ENCODE measurements at regions not wholly inside any gene's neighbourhood (a gene's known extent, or its start where the extent isn't known, plus 50 kb on each side); places are given as distances from the start of the nearest gene placed in this dataset.

DNA sequence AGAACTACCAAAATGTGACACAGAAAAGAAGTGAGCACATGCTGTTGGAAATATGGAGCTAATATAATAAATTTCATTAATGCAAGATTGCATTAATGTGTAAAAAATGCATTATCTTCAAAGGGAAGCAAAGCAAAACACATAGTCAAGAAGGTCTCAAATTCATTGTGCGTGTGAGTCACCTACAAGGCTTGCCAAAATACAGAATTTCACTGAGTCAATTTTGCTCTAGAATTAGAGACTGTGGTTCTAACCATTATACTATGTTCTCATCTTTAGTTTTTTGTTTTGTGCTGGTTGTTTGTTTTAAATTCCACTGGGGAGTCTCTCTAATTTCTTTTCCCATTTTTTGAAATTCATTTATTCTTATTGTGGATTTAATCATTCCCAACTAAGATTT is 149.8 kb upstream of the SLITRK1 start:
- no peak overlapping the region for H3K27ac ChIP-seq (ENCODE audit: low read length in 2 of 2)
- no peak overlapping the region for H3K4me2 ChIP-seq (replicated peaks; ENCODE audit: low read depth, low read length, poor library complexity, severe bottlenecking)
- no peak overlapping the region for H3K9ac ChIP-seq (ENCODE audit: low read length)
- no peak overlapping the region for H2AFZ ChIP-seq (ENCODE audit: insufficient read depth, low read depth, low read length, poor library complexity, severe bottlenecking)
- TF ChIP-seq, protein P1, sequence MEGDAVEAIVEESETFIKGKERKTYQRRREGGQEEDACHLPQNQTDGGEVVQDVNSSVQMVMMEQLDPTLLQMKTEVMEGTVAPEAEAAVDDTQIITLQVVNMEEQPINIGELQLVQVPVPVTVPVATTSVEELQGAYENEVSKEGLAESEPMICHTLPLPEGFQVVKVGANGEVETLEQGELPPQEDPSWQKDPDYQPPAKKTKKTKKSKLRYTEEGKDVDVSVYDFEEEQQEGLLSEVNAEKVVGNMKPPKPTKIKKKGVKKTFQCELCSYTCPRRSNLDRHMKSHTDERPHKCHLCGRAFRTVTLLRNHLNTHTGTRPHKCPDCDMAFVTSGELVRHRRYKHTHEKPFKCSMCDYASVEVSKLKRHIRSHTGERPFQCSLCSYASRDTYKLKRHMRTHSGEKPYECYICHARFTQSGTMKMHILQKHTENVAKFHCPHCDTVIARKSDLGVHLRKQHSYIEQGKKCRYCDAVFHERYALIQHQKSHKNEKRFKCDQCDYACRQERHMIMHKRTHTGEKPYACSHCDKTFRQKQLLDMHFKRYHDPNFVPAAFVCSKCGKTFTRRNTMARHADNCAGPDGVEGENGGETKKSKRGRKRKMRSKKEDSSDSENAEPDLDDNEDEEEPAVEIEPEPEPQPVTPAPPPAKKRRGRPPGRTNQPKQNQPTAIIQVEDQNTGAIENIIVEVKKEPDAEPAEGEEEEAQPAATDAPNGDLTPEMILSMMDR (IDR thresholded peaks at IDR 0.05) = no peak
- no peak for TF ChIP-seq EZH2 (IDR thresholded peaks at IDR 0.05; ENCODE audit: borderline replicate concordance, insufficient read depth, low read depth, low read length, poor library complexity, severe bottlenecking)
- no peak overlapping the region for H3K27ac Mint-ChIP-seq
- no peaks in the 10 kb centered on the region for H3K27me3 ChIP-seq (replicated peaks in 1 of 4; ENCODE audit: control extremely low read depth in 1 of 4, control insufficient read depth in 3 of 4, insufficient read depth in 4 of 4, low read length in 3 of 4)
- no peak overlapping the region for H3K4me3 ChIP-seq (ENCODE audit: control extremely low read depth in 1 of 5, extremely low read depth in 1 of 5, insufficient read depth in 1 of 5, low read depth in 2 of 5, low read length in 4 of 5)
- no peak overlapping the region for H3K4me3 Mint-ChIP-seq
- no peaks in the 10 kb centered on the region for H3K9me3 ChIP-seq (ENCODE audit: control extremely low read depth in 1 of 3, control insufficient read depth in 2 of 3, insufficient read depth in 1 of 3, low read length in 2 of 3)
- H4K20me1 ChIP-seq (ENCODE audit: control insufficient read depth, insufficient read depth, low read length, poor library complexity, severe bottlenecking) = no peaks in the 10 kb centered on the region
- DNase-seq (no peak), ATAC-seq (ENCODE audit: low read depth) (no peak)
- no peaks in the 10 kb centered on the region for H3K36me3 ChIP-seq (replicated peaks in 1 of 2; ENCODE audit: control extremely low read depth in 1 of 2, control insufficient read depth in 1 of 2, extremely low read depth in 1 of 2, insufficient read depth in 2 of 2, low read length in 1 of 2)
- ChIA-PET POLR2A (no interaction called here), CTCF (no interaction called here)
- H3K4me1 ChIP-seq (ENCODE audit: control insufficient read depth in 2 of 2, insufficient read depth in 2 of 2, low read length in 2 of 2) = no peaks in the 10 kb centered on the region
- no peaks in the 10 kb centered on the region for H3K9me3 Mint-ChIP-seq (ENCODE audit: insufficient read depth)
- no peaks in the 10 kb centered on the region for H3K79me2 ChIP-seq (ENCODE audit: control insufficient read depth, insufficient read depth, low read length)
- intact Hi-C loops (cut with micrococcal nuclease) = no loop called here
- H3K27me3 Mint-ChIP-seq = no peaks in the 10 kb centered on the region
- no peaks in the 10 kb centered on the region for H3K4me1 Mint-ChIP-seq
- whole genome bisulfite sequencing (ENCODE audit: insufficient coverage) = no CpG with 5 or more reads among the region's 1 CpG

DNA sequence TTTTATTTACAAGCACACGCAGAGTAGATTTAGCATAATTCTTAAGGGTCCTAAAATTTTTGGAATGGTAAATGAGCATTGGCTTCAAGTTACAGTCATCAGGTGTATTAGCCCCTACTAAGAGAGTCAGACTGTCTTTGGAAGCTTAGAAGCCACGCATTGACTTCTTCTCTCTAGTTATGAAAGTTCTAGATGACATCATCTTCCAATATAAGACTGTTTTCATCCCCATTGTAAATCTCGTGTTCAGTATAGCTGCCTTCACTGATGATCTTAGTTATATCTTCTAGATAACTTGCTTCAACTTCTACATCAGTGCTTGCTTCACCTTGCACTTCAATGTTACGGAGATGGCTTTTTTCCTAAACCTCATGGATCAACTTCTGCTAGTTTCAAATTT is 148.8 kb upstream of the SLITRK1 start:
- DNase-seq (no peak), ATAC-seq (ENCODE audit: low read depth) (no peak)
- H3K27me3 ChIP-seq (replicated peaks in 1 of 4; ENCODE audit: control extremely low read depth in 1 of 4, control insufficient read depth in 3 of 4, insufficient read depth in 4 of 4, low read length in 3 of 4) = no peaks in the 10 kb centered on the region
- H3K4me1 Mint-ChIP-seq = no peaks in the 10 kb centered on the region
- H3K27ac Mint-ChIP-seq = no peak overlapping the region
- H3K9ac ChIP-seq (ENCODE audit: low read length) = no peak overlapping the region
- H3K9me3 Mint-ChIP-seq (ENCODE audit: insufficient read depth) = no peaks in the 10 kb centered on the region
- no peak overlapping the region for H3K27ac ChIP-seq (ENCODE audit: low read length in 2 of 2)
- no peaks in the 10 kb centered on the region for H4K20me1 ChIP-seq (ENCODE audit: control insufficient read depth, insufficient read depth, low read length, poor library complexity, severe bottlenecking)
- CTCF ChIA-PET = no interaction called here
- POLR2A ChIA-PET = no interaction called here
- no peak overlapping the region for H3K4me2 ChIP-seq (replicated peaks; ENCODE audit: low read depth, low read length, poor library complexity, severe bottlenecking)
- intact Hi-C loops (cut with micrococcal nuclease) = no loop called here
- H3K4me3 ChIP-seq (ENCODE audit: control extremely low read depth in 1 of 5, extremely low read depth in 1 of 5, insufficient read depth in 1 of 5, low read depth in 2 of 5, low read length in 4 of 5) = no peak overlapping the region
- no peaks in the 10 kb centered on the region for H3K27me3 Mint-ChIP-seq
- H2AFZ ChIP-seq (ENCODE audit: insufficient read depth, low read depth, low read length, poor library complexity, severe bottlenecking) = no peak overlapping the region
- no peaks in the 10 kb centered on the region for H3K79me2 ChIP-seq (ENCODE audit: control insufficient read depth, insufficient read depth, low read length)
- no peaks in the 10 kb centered on the region for H3K9me3 ChIP-seq (ENCODE audit: control extremely low read depth in 1 of 3, control insufficient read depth in 2 of 3, insufficient read depth in 1 of 3, low read length in 2 of 3)
- WGBS (ENCODE audit: insufficient coverage) = 75% methylated on average over 1 of the region's 4 CpGs
- no peak overlapping the region for H3K4me3 Mint-ChIP-seq
- no peaks in the 10 kb centered on the region for H3K4me1 ChIP-seq (ENCODE audit: control insufficient read depth in 2 of 2, insufficient read depth in 2 of 2, low read length in 2 of 2)
- H3K36me3 ChIP-seq (replicated peaks in 1 of 2; ENCODE audit: control extremely low read depth in 1 of 2, control insufficient read depth in 1 of 2, extremely low read depth in 1 of 2, insufficient read depth in 2 of 2, low read length in 1 of 2) = no peaks in the 10 kb centered on the region
- TF ChIP-seq EZH2 (IDR thresholded peaks at IDR 0.05; ENCODE audit: borderline replicate concordance, insufficient read depth, low read depth, low read length, poor library complexity, severe bottlenecking) = no peak
- TF ChIP-seq, protein P1 (IDR thresholded peaks at IDR 0.05) = no peak

Data from B cell (primary cell).